ENCODE measurements at regions not wholly inside any gene's neighbourhood (a gene's known extent, or its start where the extent isn't known, plus 50 kb on each side); places are given as distances from the start of the nearest gene placed in this dataset.

- TF ChIP-seq SRF (IDR thresholded peaks at IDR 0.05; ENCODE audit: low read depth in 2 of 2, low read length in 2 of 2): no peak
- TF ChIP-seq, protein P1, sequence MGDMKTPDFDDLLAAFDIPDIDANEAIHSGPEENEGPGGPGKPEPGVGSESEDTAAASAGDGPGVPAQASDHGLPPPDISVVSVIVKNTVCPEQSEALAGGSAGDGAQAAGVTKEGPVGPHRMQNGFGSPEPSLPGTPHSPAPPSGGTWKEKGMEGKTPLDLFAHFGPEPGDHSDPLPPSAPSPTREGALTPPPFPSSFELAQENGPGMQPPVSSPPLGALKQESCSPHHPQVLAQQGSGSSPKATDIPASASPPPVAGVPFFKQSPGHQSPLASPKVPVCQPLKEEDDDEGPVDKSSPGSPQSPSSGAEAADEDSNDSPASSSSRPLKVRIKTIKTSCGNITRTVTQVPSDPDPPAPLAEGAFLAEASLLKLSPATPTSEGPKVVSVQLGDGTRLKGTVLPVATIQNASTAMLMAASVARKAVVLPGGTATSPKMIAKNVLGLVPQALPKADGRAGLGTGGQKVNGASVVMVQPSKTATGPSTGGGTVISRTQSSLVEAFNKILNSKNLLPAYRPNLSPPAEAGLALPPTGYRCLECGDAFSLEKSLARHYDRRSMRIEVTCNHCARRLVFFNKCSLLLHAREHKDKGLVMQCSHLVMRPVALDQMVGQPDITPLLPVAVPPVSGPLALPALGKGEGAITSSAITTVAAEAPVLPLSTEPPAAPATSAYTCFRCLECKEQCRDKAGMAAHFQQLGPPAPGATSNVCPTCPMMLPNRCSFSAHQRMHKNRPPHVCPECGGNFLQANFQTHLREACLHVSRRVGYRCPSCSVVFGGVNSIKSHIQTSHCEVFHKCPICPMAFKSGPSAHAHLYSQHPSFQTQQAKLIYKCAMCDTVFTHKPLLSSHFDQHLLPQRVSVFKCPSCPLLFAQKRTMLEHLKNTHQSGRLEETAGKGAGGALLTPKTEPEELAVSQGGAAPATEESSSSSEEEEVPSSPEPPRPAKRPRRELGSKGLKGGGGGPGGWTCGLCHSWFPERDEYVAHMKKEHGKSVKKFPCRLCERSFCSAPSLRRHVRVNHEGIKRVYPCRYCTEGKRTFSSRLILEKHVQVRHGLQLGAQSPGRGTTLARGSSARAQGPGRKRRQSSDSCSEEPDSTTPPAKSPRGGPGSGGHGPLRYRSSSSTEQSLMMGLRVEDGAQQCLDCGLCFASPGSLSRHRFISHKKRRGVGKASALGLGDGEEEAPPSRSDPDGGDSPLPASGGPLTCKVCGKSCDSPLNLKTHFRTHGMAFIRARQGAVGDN (IDR thresholded peaks at IDR 0.05): no peak
- no peak for TF ChIP-seq FOXM1 (IDR thresholded peaks at IDR 0.05; ENCODE audit: low read depth, low read length)
- TF ChIP-seq MYC (IDR thresholded peaks at IDR 0.05; ENCODE audit: insufficient read depth, insufficient read length, insufficient replicate concordance, low read length, severe bottlenecking): no peak
- TF ChIP-seq EZH2 (IDR thresholded peaks at IDR 0.05; ENCODE audit: borderline replicate concordance, control insufficient read depth, low read depth, low read length): no peak
These were observed 1613.8 kb downstream of the MAT2B start for GRCh38 chr5:165119175-165119574.

Data from GM12878 (cell line).